Fibroblast of mammary gland (primary cell): ENCODE measurements at regions not wholly inside any gene's neighbourhood (a gene's known extent, or its start where the extent isn't known, plus 50 kb on each side); places are given as distances from the start of the nearest gene placed in this dataset.
"Not testable (repeated sequence)": the region's sequence is repeated elsewhere in the genome, so short reads cannot be mapped to it uniquely, and the experiment has no call there.

Experiments used
- DNase-seq: peaks from one replicate; pipeline ENCODE4 v3.0.0-alpha.2; 2010; ENCODE audit warnings: low read depth
- H3K4me3 ChIP-seq: 2 replicates; pipeline ENCODE4 v1.5.1; 2011; ENCODE audit warnings: low read depth, mild to moderate bottlenecking, low read length, moderate library complexity; ENCODE audit not compliant: control insufficient read depth
- CTCF ChIP-seq: conservative IDR thresholded peaks from 2 replicates; pipeline ENCODE4 v1.5.1; 2011; ENCODE audit warnings: low read depth, low read length, inconsistent platforms; ENCODE audit not compliant: control insufficient read depth, insufficient read depth

- no peak overlapping the region for H3K4me3 ChIP-seq
- DNase-seq = no peak
- no peak for TF ChIP-seq CTCF
These were observed 51.2 kb upstream of the LBX1 start for GRCh38 chr10:101280511-101280910.

- not testable (repeated sequence) for H3K4me3 ChIP-seq, DNase-seq
These were observed 51.7 kb upstream of the LBX1 start for GRCh38 chr10:101280921-101281320.

GRCh38 chr10:101282947-101283346 is 53.7 kb upstream of the LBX1 start:
- no peak overlapping the region for H3K4me3 ChIP-seq
- TF ChIP-seq CTCF = no peak
- no peak for DNase-seq

GRCh38 chr10:101283762-101284100 is 54.5 kb upstream of the LBX1 start:
- no peak for DNase-seq
- no peak overlapping the region for H3K4me3 ChIP-seq
- no peak for TF ChIP-seq CTCF

GRCh38 chr10:101284101-101284743 is 55.0 kb upstream of the LBX1 start:
- H3K4me3 ChIP-seq = no peak overlapping the region
- no peak for DNase-seq
- TF ChIP-seq CTCF = no peak

GRCh38 chr10:101284744-101285463 is 55.6 kb upstream of the LBX1 start:
- DNase-seq = no peak
- H3K4me3 ChIP-seq = no peak overlapping the region
- TF ChIP-seq CTCF = no peak

GRCh38 chr10:101285519-101286070 is 56.3 kb upstream of the LBX1 start:
- TF ChIP-seq CTCF = no peak
- no peak overlapping the region for H3K4me3 ChIP-seq
- no peak for DNase-seq
